GM10266 (cell line): ENCODE measurements at regions not wholly inside any gene's neighbourhood (a gene's known extent, or its start where the extent isn't known, plus 50 kb on each side); places are given as distances from the start of the nearest gene placed in this dataset.

Source experiments
- DNase-seq: peaks from one replicate; pipeline ENCODE4 v3.0.0; 2012; ENCODE audit errors: extremely low spot score
- TF ChIP-seq, protein P1 (sequence below): IDR thresholded peaks from 2 replicates; pipeline ENCODE4 v1.5.1; 2012; ENCODE audit warnings: mild to moderate bottlenecking, low read depth; ENCODE audit not compliant: control insufficient read depth, insufficient read depth; ENCODE audit errors: missing control alignments

- DNase-seq = no peak
- TF ChIP-seq, protein P1, sequence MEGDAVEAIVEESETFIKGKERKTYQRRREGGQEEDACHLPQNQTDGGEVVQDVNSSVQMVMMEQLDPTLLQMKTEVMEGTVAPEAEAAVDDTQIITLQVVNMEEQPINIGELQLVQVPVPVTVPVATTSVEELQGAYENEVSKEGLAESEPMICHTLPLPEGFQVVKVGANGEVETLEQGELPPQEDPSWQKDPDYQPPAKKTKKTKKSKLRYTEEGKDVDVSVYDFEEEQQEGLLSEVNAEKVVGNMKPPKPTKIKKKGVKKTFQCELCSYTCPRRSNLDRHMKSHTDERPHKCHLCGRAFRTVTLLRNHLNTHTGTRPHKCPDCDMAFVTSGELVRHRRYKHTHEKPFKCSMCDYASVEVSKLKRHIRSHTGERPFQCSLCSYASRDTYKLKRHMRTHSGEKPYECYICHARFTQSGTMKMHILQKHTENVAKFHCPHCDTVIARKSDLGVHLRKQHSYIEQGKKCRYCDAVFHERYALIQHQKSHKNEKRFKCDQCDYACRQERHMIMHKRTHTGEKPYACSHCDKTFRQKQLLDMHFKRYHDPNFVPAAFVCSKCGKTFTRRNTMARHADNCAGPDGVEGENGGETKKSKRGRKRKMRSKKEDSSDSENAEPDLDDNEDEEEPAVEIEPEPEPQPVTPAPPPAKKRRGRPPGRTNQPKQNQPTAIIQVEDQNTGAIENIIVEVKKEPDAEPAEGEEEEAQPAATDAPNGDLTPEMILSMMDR = no peak
Measured at GRCh38 chr3:66104535-66104934, 65.8 kb upstream of the MAGI1 start.

- no peak for DNase-seq
- TF ChIP-seq, protein P1 = no peak
Measured at GRCh38 chr3:66103729-66104128, 65.0 kb upstream of the MAGI1 start.

DNA sequence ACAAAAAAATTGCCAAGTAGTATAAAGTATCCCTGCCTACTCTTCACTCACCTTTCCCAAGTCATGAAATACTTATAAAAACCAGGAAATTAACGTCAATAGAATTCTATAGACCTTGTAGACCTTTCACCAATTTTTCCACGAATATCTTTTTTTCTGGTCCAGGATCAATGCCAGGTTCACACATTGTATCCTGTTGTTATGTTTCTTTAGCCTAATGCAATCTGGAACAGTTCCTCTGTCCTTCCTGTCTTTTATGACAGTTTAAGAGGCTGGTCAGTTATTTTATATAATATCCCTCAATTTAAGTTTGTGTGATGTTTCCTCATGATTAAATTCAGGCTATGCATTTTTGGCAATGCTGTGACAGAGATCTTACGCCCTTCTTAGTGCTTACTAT lies 63.2 kb upstream of the MAGI1 start:
- no peak for DNase-seq
- TF ChIP-seq, protein P1 = no peak

- TF ChIP-seq, protein P1 = no peak
- no peak for DNase-seq
Measured at GRCh38 chr3:66099541-66100065, 60.9 kb upstream of the MAGI1 start.

DNA sequence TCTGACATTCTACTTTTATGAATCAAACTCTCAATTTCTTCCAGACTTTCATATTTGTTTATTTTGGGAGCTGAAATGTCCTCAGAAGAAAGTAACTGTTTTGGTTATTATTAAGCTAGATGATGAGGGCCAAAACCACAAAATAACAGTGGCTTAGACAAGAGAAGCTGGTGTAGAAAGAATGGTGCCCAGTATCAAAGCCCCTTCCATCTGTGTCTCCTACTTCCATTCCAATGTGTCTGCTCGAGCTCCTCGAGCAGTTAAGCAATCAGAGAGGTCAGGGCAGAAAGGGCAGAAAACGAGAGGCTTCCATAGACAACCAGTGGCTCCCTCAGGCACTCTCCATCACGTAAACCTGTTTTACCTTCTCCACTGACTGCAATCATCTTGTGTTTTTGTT lies 59.7 kb upstream of the MAGI1 start:
- DNase-seq = no peak
- TF ChIP-seq, protein P1 = no peak

DNA sequence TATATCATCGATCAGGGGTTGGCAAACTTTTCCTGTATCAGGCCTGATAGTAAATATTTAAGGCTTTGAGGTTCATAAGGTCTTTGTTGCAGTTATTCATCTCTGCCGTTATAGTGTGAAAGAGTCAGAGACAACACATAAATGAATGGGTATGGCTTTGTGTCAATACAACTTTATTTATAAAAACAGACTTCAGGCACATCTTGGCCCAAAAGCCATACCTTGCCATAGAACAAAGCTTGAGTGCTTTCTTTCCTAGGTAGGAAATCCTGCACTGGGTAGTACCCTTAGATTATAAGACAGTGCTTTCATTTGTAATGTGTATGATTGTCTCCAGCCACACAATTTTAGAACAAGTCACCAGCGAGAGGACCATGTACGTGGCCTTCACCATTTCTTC lies 58.9 kb upstream of the MAGI1 start:
- TF ChIP-seq, protein P1 = no peak
- DNase-seq = no peak

DNA sequence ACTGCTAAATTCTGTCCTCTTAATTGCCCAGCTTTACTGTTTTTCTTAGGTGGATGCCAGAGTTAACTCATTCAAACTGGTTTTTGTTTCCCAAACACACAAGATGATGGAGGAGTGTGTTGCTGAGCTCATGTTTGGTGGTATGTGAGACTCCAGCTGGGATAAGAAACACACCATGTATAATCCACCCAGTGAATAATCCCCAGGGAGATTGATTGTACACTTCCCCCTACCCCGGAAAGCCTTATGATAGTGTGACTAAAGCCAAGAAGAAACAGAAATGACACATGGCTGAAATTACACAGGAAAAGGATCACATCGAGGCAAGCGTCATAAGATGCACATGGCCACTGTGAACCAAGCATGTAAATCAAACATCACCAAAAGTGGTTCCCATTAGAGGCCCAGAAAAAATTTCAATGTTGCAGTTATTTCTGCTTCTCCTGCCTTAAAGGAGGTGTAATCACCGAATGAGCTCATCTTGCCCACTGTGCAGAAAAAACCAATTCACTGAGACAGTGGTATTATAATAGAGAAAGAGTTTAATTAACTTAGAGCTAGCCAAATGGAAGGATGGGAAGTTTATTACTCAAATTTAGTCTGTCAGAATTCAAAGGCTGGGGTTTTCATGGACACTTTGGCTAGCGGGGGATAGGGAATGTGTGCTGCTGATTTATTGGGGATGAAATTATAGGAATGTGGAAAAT lies 56.7 kb upstream of the MAGI1 start:
- TF ChIP-seq, protein P1 = no peak
- no peak for DNase-seq
